GM12878 (cell line): ENCODE measurements at regions not wholly inside any gene's neighbourhood (a gene's known extent, or its start where the extent isn't known, plus 50 kb on each side); places are given as distances from the start of the nearest gene placed in this dataset.

Experiments used
- BCL3 ChIP-seq: IDR thresholded peaks from 2 replicates; pipeline ENCODE4 v1.6.1; 2011; ENCODE audit warnings: borderline replicate concordance, low read depth, mild to moderate bottlenecking, moderate library complexity, low read length; ENCODE audit not compliant: insufficient read depth, poor library complexity, severe bottlenecking
- EP300 ChIP-seq, 2 experiments: fragments of 150-350 bp in 1 of 2; IDR thresholded peaks; 2 replicates each; pipeline ENCODE4 v1.6.1; 2011 to 2012; ENCODE audit warnings: low read depth in 2 of 2, low read length in 2 of 2, borderline replicate concordance in 1 of 2, improper control_type of control experiment in 1 of 2, inconsistent platforms in 1 of 2; ENCODE audit not compliant: control insufficient read depth in 1 of 2
- GABPA ChIP-seq: IDR thresholded peaks from 2 replicates; pipeline ENCODE4 v1.6.1; 2014; ENCODE audit warnings: antibody characterized with exemption, low read depth, mild to moderate bottlenecking, inconsistent platforms
- HCFC1 ChIP-seq: fragments of 150-350 bp; IDR thresholded peaks from 2 replicates; pipeline ENCODE4 v1.6.1; 2014; ENCODE audit warnings: low read length
- IKZF1 ChIP-seq: fragments of 450-650 bp; conservative IDR thresholded peaks from 2 replicates; pipeline ENCODE4 v1.6.1; 2017; ENCODE audit warnings: antibody characterized with exemption, mild to moderate bottlenecking
- JUNB ChIP-seq: IDR thresholded peaks from 2 replicates; pipeline ENCODE4 v1.6.1; 2016; ENCODE audit warnings: antibody characterized with exemption, mild to moderate bottlenecking
- MAX ChIP-seq: IDR thresholded peaks from 2 replicates; pipeline ENCODE4 v1.6.1; 2012; ENCODE audit warnings: low read depth, low read length, improper control_type of control experiment
- RAD21 ChIP-seq: IDR thresholded peaks from 2 replicates; pipeline ENCODE4 v1.6.1; 2011; ENCODE audit warnings: mild to moderate bottlenecking, low read depth, low read length, moderate library complexity; ENCODE audit not compliant: insufficient read depth
- SIN3A ChIP-seq: IDR thresholded peaks from 2 replicates; pipeline ENCODE4 v1.6.1; 2012; ENCODE audit warnings: low read depth, low read length, improper control_type of control experiment
- TCF12 ChIP-seq: IDR thresholded peaks from 2 replicates; pipeline ENCODE4 v1.6.1; 2011; ENCODE audit warnings: low read depth, mild to moderate bottlenecking, low read length
- TF ChIP-seq, protein P1 (sequence below): IDR thresholded peaks from 2 replicates; pipeline ENCODE4 v1.6.1; 2012; ENCODE audit warnings: low read depth, low read length, improper control_type of control experiment

GRCh38 chr2:211070547-211070946 lies 514.1 kb downstream of the CPS1 start:
- TF ChIP-seq JUNB (no peak), RAD21 (no peak), IKZF1 (no peak), BCL3 (no peak), MAX (no peak), EP300 (IDR thresholded peaks at IDR 0.05; ENCODE audit: borderline replicate concordance in 1 of 2, control insufficient read depth in 1 of 2, low read depth in 2 of 2, low read length in 2 of 2) (no peak), HCFC1 (no peak), SIN3A (no peak), GABPA (no peak), TCF12 (no peak)
- TF ChIP-seq, protein P1, sequence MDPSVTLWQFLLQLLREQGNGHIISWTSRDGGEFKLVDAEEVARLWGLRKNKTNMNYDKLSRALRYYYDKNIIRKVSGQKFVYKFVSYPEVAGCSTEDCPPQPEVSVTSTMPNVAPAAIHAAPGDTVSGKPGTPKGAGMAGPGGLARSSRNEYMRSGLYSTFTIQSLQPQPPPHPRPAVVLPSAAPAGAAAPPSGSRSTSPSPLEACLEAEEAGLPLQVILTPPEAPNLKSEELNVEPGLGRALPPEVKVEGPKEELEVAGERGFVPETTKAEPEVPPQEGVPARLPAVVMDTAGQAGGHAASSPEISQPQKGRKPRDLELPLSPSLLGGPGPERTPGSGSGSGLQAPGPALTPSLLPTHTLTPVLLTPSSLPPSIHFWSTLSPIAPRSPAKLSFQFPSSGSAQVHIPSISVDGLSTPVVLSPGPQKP, result no peak
